ENCODE measurements at regions not wholly inside any gene's neighbourhood (a gene's known extent, or its start where the extent isn't known, plus 50 kb on each side); places are given as distances from the start of the nearest gene placed in this dataset.

DNA sequence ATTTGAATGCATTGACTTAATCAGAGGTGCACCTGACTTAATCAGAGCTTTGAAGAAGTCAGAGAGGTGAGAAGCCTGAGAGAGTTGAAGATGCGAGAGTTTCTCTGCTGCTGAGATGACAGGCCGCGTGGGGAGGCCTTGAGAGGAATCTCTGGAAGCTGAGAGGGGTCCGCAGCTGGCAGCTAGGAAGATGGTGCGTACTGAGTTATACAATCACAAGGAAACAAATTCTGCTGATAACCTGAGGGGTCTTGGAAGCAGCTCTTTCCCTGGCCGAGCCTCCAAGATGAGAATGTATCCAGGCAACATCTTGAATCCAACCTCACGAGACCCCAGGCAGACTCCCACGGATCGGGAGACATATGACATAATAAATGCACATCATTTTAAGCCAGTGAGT lies 91.7 kb downstream of the SPATA31A6 start:
- TF ChIP-seq POLR2A (IDR thresholded peaks at IDR 0.05; ENCODE audit: low read depth, low read length): no peak
- TF ChIP-seq POLR2AphosphoS5 (IDR thresholded peaks at IDR 0.05; ENCODE audit: low read depth, low read length): no peak
- no peak for TF ChIP-seq TAF1 (IDR thresholded peaks at IDR 0.05; ENCODE audit: borderline replicate concordance, low read depth, low read length)

Measured in GM12892 (cell line).